Hindlimb muscle (tissue), 1 donor: ENCODE measurements at regions not wholly inside any gene's neighbourhood (a gene's known extent, or its start where the extent isn't known, plus 50 kb on each side); places are given as distances from the start of the nearest gene placed in this dataset.

Experiments
- DNase-seq: peaks from one replicate; pipeline ENCODE4 v3.0.0-alpha.2; 2013

GRCh38 chr5:93100976-93101375, 480.0 kb downstream of the NR2F1-AS1 start:
- DNase-seq = no peak

- no peak for DNase-seq
These were observed 480.6 kb downstream of the NR2F1-AS1 start for GRCh38 chr5:93100428-93100827.

- no peak for DNase-seq
These were observed 481.1 kb downstream of the NR2F1-AS1 start for GRCh38 chr5:93099902-93100347.

- no peak for DNase-seq
These were observed 484.5 kb downstream of the NR2F1-AS1 start for GRCh38 chr5:93096561-93096960.

GRCh38 chr5:93092349-93093105, 488.5 kb downstream of the NR2F1-AS1 start:
- DNase-seq = no peak

- DNase-seq = no peak
These were observed 490.3 kb downstream of the NR2F1-AS1 start for GRCh38 chr5:93090698-93091097.

- no peak for DNase-seq
These were observed 492.2 kb downstream of the NR2F1-AS1 start for GRCh38 chr5:93088592-93089389.

- no peak for DNase-seq
These were observed 493.7 kb downstream of the NR2F1-AS1 start for GRCh38 chr5:93087326-93087725.

GRCh38 chr5:93082981-93083380, 498.0 kb downstream of the NR2F1-AS1 start:
- no peak for DNase-seq

- DNase-seq = no peak
These were observed 502.0 kb downstream of the NR2F1-AS1 start for GRCh38 chr5:93079046-93079445.

- no peak for DNase-seq
These were observed 502.7 kb downstream of the NR2F1-AS1 start for GRCh38 chr5:93078082-93079038.

- no peak for DNase-seq
These were observed 504.5 kb downstream of the NR2F1-AS1 start for GRCh38 chr5:93076566-93076965.

GRCh38 chr5:93076096-93076495, 504.9 kb downstream of the NR2F1-AS1 start:
- no peak for DNase-seq

GRCh38 chr5:93073547-93073946, 507.5 kb downstream of the NR2F1-AS1 start:
- no peak for DNase-seq

- no peak for DNase-seq
These were observed 508.1 kb downstream of the NR2F1-AS1 start for GRCh38 chr5:93072831-93073459.

GRCh38 chr5:93071710-93072109, 509.3 kb downstream of the NR2F1-AS1 start:
- no peak for DNase-seq

GRCh38 chr5:93070938-93071337, 510.1 kb downstream of the NR2F1-AS1 start:
- DNase-seq = no peak

GRCh38 chr5:93069276-93069675, 511.7 kb downstream of the NR2F1-AS1 start:
- no peak for DNase-seq

GRCh38 chr5:93062548-93062947, 518.5 kb downstream of the NR2F1-AS1 start:
- DNase-seq = no peak

- no peak for DNase-seq
These were observed 522.7 kb downstream of the NR2F1-AS1 start for GRCh38 chr5:93058309-93058708.

GRCh38 chr5:93057311-93057710, 523.7 kb downstream of the NR2F1-AS1 start:
- no peak for DNase-seq

- no peak for DNase-seq
These were observed 525.0 kb downstream of the NR2F1-AS1 start for GRCh38 chr5:93055971-93056370.
